CD4-positive, alpha-beta T cell (primary cell): ENCODE measurements at regions not wholly inside any gene's neighbourhood (a gene's known extent, or its start where the extent isn't known, plus 50 kb on each side); places are given as distances from the start of the nearest gene placed in this dataset.
A peak's percentile ranks its signal among the peaks of the same experiment; 100 is the strongest.

Source experiments
- ATAC-seq: fragments of 200-7000 bp; cut with Tn5 transposase; one replicate; pipeline ENCODE4 v1.10.0; 2022; ENCODE audit warnings: mild to moderate bottlenecking; ENCODE audit not compliant: poor library complexity
- CTCF ChIA-PET: fragments of 350-600 bp; sonication (Branson Sonifier 250); formaldehyde crosslinking; loops from one replicate; lab custom pipeline; 2021; ENCODE audit warnings: antibody characterized with exemption, inconsistent platforms; lab: Charles Lee
- POLR2A ChIA-PET: fragments of 350-600 bp; sonication (Branson Sonifier 250); formaldehyde crosslinking; loops from one replicate; lab custom pipeline; 2021; ENCODE audit warnings: antibody characterized with exemption, inconsistent platforms; lab: Charles Lee
- DNase-seq, 14 experiments: peaks; one replicate each; pipeline ENCODE4 v3.0.0-alpha.2; 2013 to 2020; ENCODE audit warnings: mixed read lengths in 2 of 14
- H3K27ac ChIP-seq, 2 donors: one replicate each; pipeline versions ENCODE4 v1.5.1 to v1.7.0; 2013; ENCODE audit warnings: low read length in 2 of 2, low read depth in 1 of 2, mild to moderate bottlenecking in 1 of 2
- H3K27me3 ChIP-seq, 2 experiments: 1 replicate in 1 of 2; 2 replicates in 1 of 2; pipeline versions ENCODE4 v1.6.1 to v1.7.0; 2013; ENCODE audit warnings: low read length in 2 of 2, control low read depth in 1 of 2, mild to moderate bottlenecking in 1 of 2, moderate library complexity in 1 of 2; ENCODE audit not compliant: insufficient read depth in 2 of 2, control insufficient read depth in 1 of 2
- H3K36me3 ChIP-seq: one replicate; pipeline ENCODE4 v1.6.1; 2013; ENCODE audit warnings: low read length, control low read depth; ENCODE audit not compliant: insufficient read depth
- H3K4me1 ChIP-seq: one replicate; pipeline ENCODE4 v1.6.1; 2013; ENCODE audit warnings: low read length, control low read depth; ENCODE audit not compliant: insufficient read depth
- H3K4me3 ChIP-seq: one replicate; pipeline ENCODE4 v1.5.1; 2013; ENCODE audit warnings: mild to moderate bottlenecking, low read length, moderate library complexity
- H3K9me3 ChIP-seq, 2 experiments: 1 replicate in 1 of 2; 2 replicates in 1 of 2; pipeline versions ENCODE4 v1.6.1 to v1.7.0; 2013; ENCODE audit warnings: low read length in 2 of 2, mild to moderate bottlenecking in 2 of 2, control low read depth in 1 of 2, moderate library complexity in 1 of 2; ENCODE audit not compliant: control insufficient read depth in 1 of 2, insufficient read depth in 1 of 2
- H3K27ac Mint-ChIP-seq: one replicate; pipeline ENCODE4 v1.8.0; 2020; ENCODE audit warnings: mixed read lengths
- H3K27me3 Mint-ChIP-seq: one replicate; pipeline ENCODE4 v1.8.0; 2021; ENCODE audit warnings: mixed read lengths
- H3K36me3 Mint-ChIP-seq: one replicate; pipeline ENCODE4 v1.8.0; 2021; ENCODE audit warnings: low read depth, mixed read lengths
- H3K4me1 Mint-ChIP-seq: one replicate; pipeline ENCODE4 v1.8.0; 2021; ENCODE audit warnings: low read depth, mixed read lengths
- H3K4me3 Mint-ChIP-seq: one replicate; pipeline ENCODE4 v1.8.0; 2020; ENCODE audit warnings: mild to moderate bottlenecking, mixed read lengths
- H3K9me3 Mint-ChIP-seq: one replicate; pipeline ENCODE4 v1.8.0; 2020; ENCODE audit warnings: mixed read lengths
- intact Hi-C, 2 experiments: fragments of 100-400 bp; cut with DNase I in 1 of 2; cut with micrococcal nuclease in 1 of 2; formaldehyde crosslinking; loops; one replicate each; pipeline versions ENCODE4 v1.15.1 to v1.9.0; 2023 to 2025; cut with DNase I, micrococcal nuclease
- TF ChIP-seq, protein P1 (sequence below): fragments of 200-600 bp; IDR thresholded peaks from one replicate; pipeline ENCODE4 v1.8.0; 2022; ENCODE audit warnings: antibody characterized with exemption, mild to moderate bottlenecking

DNA sequence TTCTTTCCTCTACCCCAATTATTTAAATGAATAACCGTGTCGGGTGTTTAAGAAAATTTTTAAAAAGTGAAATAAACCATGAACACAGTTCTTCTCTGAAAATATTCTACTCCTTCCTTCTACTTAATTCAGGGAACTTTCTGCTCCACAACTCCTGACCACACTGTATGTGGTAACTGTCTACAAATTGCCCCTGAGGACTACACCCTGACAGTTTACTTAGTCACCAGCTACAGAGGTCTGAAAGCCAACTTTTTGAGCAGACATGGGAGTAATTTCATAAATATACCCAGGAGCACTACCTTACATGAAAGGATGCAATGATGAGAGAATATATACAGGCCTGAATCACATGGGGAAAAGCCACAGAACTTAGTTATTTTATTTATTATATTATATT lies 523.2 kb upstream of the SORCS1 start:
- no peak for ATAC-seq

DNA sequence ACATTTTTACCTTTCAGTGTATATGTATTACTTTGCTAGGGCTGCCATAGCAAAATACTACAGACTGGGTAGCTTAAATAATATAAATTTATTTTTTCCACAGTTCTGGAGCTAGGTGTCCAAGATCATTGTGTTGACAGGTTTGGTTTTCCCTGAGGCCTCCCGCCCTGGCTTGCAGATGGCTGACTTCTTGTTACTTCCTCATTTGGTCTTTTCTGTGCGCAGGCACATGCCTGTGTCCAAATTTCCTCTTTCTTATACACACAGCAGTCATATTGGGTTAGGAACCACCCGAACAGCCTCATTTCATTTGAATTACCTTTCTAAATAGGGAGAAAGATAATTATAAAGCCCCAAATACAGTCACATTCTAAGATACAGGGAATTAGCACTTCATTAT lies 521.6 kb upstream of the SORCS1 start:
- no peaks in the 10 kb centered on the region for H3K4me1 Mint-ChIP-seq
- Histone ChIP-seq H3K27me3 (no peaks in the 10 kb centered on the region), H3K9me3 (peaks cover 0 to 13% of the 10 kb centered on the region in 2 experiments), H3K4me1 (no peaks in the 10 kb centered on the region), H3K4me3 (no peak overlapping the region), H3K36me3 (no peaks in the 10 kb centered on the region), H3K27ac (no peak overlapping the region)
- no peak overlapping the region for H3K27ac Mint-ChIP-seq
- H3K4me3 Mint-ChIP-seq = no peak overlapping the region
- peaks cover 7% of the 10 kb centered on the region for H3K9me3 Mint-ChIP-seq
- H3K27me3 Mint-ChIP-seq = no peaks in the 10 kb centered on the region
- ATAC-seq (no peak), DNase-seq (peak in 3 of 14 experiments; percentile 2 to 42 (median 36))
- intact Hi-C loops = no loop called here
- CTCF ChIA-PET = no interaction called here
- POLR2A ChIA-PET = no interaction called here
- H3K36me3 Mint-ChIP-seq = no peaks in the 10 kb centered on the region
- TF ChIP-seq, protein P1, sequence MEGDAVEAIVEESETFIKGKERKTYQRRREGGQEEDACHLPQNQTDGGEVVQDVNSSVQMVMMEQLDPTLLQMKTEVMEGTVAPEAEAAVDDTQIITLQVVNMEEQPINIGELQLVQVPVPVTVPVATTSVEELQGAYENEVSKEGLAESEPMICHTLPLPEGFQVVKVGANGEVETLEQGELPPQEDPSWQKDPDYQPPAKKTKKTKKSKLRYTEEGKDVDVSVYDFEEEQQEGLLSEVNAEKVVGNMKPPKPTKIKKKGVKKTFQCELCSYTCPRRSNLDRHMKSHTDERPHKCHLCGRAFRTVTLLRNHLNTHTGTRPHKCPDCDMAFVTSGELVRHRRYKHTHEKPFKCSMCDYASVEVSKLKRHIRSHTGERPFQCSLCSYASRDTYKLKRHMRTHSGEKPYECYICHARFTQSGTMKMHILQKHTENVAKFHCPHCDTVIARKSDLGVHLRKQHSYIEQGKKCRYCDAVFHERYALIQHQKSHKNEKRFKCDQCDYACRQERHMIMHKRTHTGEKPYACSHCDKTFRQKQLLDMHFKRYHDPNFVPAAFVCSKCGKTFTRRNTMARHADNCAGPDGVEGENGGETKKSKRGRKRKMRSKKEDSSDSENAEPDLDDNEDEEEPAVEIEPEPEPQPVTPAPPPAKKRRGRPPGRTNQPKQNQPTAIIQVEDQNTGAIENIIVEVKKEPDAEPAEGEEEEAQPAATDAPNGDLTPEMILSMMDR = no peak

More for the DNA sequence above, 523.2 kb upstream of the SORCS1 start:
- Mint-ChIP-seq H3K9me3 (peaks cover 6% of the 10 kb centered on the region), H3K4me3 (no peak overlapping the region), H3K27me3 (no peaks in the 10 kb centered on the region), H3K4me1 (no peaks in the 10 kb centered on the region), H3K27ac (no peak overlapping the region), H3K36me3 (no peaks in the 10 kb centered on the region)
- Histone ChIP-seq H3K27ac (no peak overlapping the region), H3K36me3 (no peaks in the 10 kb centered on the region), H3K4me1 (no peaks in the 10 kb centered on the region), H3K27me3 (no peaks in the 10 kb centered on the region), H3K4me3 (no peak overlapping the region), H3K9me3 (peaks cover 0 to 13% of the 10 kb centered on the region in 2 experiments)
- ChIA-PET CTCF (no interaction called here), POLR2A (no interaction called here)
- TF ChIP-seq, protein P1 = no peak
- peak in 2 of 14 experiments; percentile 29 to 37 for DNase-seq
- intact Hi-C loops = no loop called here

DNA sequence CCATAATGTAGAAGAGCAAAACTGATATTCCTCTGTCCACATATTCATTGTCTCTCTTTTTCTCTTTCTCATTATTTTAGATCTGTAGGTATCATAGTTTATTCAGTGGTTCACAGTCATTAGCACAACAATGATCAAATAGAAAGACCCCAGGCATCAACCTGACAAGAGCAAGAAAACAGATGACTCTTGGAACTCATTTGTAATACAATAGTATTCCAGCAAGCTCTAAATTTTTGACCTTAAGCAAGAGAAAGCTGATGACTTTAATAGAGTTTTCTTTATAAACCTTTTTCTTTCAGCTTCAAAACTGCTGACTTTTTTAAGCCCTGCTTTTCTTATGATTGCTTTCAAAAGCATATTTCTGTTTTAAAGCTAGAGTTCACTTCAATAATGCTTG lies 507.5 kb upstream of the SORCS1 start:
- ATAC-seq = no peak
- no peaks in the 10 kb centered on the region for H3K4me1 ChIP-seq
- ChIA-PET POLR2A (no interaction called here), CTCF (no interaction called here)
- Mint-ChIP-seq H3K27me3 (no peaks in the 10 kb centered on the region), H3K4me1 (no peaks in the 10 kb centered on the region), H3K4me3 (no peak overlapping the region), H3K36me3 (no peaks in the 10 kb centered on the region), H3K9me3 (peaks cover 14% of the 10 kb centered on the region), H3K27ac (no peak overlapping the region)
- peaks cover 0 to 9% of the 10 kb centered on the region in 2 experiments for H3K9me3 ChIP-seq
- no peaks in the 10 kb centered on the region for H3K36me3 ChIP-seq
- H3K4me3 ChIP-seq = no peak overlapping the region
- intact Hi-C loops = no loop called here
- no peaks in the 10 kb centered on the region for H3K27me3 ChIP-seq
- TF ChIP-seq, protein P1 = no peak
- DNase-seq = no peak
- no peak overlapping the region for H3K27ac ChIP-seq
